Ishikawa (cell line): ENCODE measurements at regions not wholly inside any gene's neighbourhood (a gene's known extent, or its start where the extent isn't known, plus 50 kb on each side); places are given as distances from the start of the nearest gene placed in this dataset.

Experiments
- EP300 ChIP-seq: IDR thresholded peaks from 2 replicates; pipeline ENCODE4 v1.6.1; 2012; ENCODE audit warnings: borderline replicate concordance
- NFIC ChIP-seq: IDR thresholded peaks from 2 replicates; pipeline ENCODE4 v1.6.1; 2012
- RAD21 ChIP-seq: IDR thresholded peaks from 2 replicates; pipeline ENCODE4 v1.6.1; 2012; ENCODE audit warnings: low read depth

DNA sequence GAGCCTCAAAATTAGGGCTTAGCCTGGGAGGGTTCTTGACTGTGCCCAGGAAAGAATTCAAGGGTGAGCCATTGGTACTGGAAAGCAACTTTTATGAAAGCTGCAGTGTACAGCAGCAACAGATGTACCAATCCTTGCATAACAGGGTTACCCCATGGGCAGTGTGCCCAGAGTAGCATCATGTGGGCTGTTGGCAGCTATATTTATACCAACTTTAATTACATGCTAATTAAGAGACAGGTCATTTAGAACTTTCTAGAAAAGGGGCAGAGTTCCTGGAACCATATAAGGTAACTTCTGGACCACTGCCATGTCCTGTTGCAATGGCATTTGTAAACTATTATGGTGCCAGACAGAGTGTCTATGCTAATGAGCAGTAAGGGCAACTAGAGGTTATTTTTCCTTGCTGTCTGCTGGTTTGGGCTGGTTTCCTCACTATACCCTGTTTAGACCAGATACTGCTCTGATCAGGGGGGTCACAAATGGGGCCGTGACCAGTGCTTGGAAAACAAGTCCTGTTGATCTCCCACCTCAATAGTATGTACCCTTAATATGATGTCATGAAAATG lies 1120.5 kb upstream of the RAG2 start:
- TF ChIP-seq NFIC (no peak), EP300 (no peak), RAD21 (no peak)
